ENCODE measurements at regions not wholly inside any gene's neighbourhood (a gene's known extent, or its start where the extent isn't known, plus 50 kb on each side); places are given as distances from the start of the nearest gene placed in this dataset.

DNA sequence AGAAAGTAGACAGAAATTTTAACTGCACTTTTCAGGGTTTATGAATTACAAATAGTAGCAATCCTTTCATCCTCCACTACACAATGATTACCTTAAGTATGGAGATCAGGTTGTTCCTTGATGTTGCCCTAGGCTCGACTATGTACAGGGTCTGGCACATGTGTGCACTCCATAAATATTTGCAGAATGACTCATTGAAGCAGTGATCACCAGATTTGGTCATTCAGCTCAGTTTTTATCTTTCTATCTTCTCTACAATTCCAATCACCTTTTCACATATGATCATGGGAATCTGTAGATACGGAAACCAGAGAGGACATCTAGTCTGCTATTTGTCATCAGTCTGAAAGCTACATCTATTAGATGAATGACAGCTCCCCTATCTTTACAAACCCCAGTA is 171.7 kb upstream of the HCCS start:
- TF ChIP-seq, protein P1, sequence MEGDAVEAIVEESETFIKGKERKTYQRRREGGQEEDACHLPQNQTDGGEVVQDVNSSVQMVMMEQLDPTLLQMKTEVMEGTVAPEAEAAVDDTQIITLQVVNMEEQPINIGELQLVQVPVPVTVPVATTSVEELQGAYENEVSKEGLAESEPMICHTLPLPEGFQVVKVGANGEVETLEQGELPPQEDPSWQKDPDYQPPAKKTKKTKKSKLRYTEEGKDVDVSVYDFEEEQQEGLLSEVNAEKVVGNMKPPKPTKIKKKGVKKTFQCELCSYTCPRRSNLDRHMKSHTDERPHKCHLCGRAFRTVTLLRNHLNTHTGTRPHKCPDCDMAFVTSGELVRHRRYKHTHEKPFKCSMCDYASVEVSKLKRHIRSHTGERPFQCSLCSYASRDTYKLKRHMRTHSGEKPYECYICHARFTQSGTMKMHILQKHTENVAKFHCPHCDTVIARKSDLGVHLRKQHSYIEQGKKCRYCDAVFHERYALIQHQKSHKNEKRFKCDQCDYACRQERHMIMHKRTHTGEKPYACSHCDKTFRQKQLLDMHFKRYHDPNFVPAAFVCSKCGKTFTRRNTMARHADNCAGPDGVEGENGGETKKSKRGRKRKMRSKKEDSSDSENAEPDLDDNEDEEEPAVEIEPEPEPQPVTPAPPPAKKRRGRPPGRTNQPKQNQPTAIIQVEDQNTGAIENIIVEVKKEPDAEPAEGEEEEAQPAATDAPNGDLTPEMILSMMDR (IDR thresholded peaks at IDR 0.05): no peak
- no peak for TF ChIP-seq POLR2A (IDR thresholded peaks at IDR 0.05)
- no peak for TF ChIP-seq POLR2AphosphoS5 (IDR thresholded peaks at IDR 0.05)
- no peak for TF ChIP-seq EP300 (IDR thresholded peaks at IDR 0.05)
